Activated T-cell treated with anti-CD3 and anti-CD28 coated beads, Interleukin-2, amount 50 U/mL, for 72 hours (primary cell): ENCODE measurements at regions not wholly inside any gene's neighbourhood (a gene's known extent, or its start where the extent isn't known, plus 50 kb on each side); places are given as distances from the start of the nearest gene placed in this dataset.

Experiments
- ATAC-seq, 2 donors: fragments of 150-1000 bp; cut with Tn5 transposase; replicated peaks in 1 of 2; 2 replicates each; pipeline ENCODE4 v1.10.0; 2021; ENCODE audit warnings: moderate library complexity in 2 of 2, mild to moderate bottlenecking in 1 of 2
- DNase-seq, 2 donors: peaks; one replicate each; pipeline ENCODE4 v3.0.0; 2021 to 2022; ENCODE audit warnings: mixed read lengths in 1 of 2
- H3K27ac Mint-ChIP-seq: one replicate; pipeline ENCODE4 v1.8.0; 2022; ENCODE audit warnings: mild to moderate bottlenecking, moderate library complexity, mixed read lengths
- H3K27me3 Mint-ChIP-seq: one replicate; pipeline ENCODE4 v1.8.0; 2022; ENCODE audit warnings: low read depth, mixed read lengths
- H3K36me3 Mint-ChIP-seq, 2 donors: one replicate each; pipeline ENCODE4 v1.8.0; 2022; ENCODE audit warnings: mixed read lengths in 2 of 2, mild to moderate bottlenecking in 1 of 2; ENCODE audit not compliant: insufficient read depth in 2 of 2
- H3K4me1 Mint-ChIP-seq: one replicate; pipeline ENCODE4 v1.8.0; 2022; ENCODE audit warnings: low read depth, mixed read lengths
- H3K4me3 Mint-ChIP-seq, 2 donors: one replicate each; pipeline ENCODE4 v1.8.0; 2022; ENCODE audit warnings: mild to moderate bottlenecking in 2 of 2, mixed read lengths in 2 of 2, moderate library complexity in 2 of 2
- H3K9me3 Mint-ChIP-seq, 2 donors: one replicate each; pipeline ENCODE4 v1.8.0; 2022; ENCODE audit warnings: mixed read lengths in 2 of 2

- H3K4me3 Mint-ChIP-seq: no peak overlapping the region
- no peaks in the 10 kb centered on the region for H3K4me1 Mint-ChIP-seq
- peaks cover 0 to 3% of the 10 kb centered on the region in 2 donors for H3K9me3 Mint-ChIP-seq
- no peaks in the 10 kb centered on the region for H3K27me3 Mint-ChIP-seq
- H3K27ac Mint-ChIP-seq: no peak overlapping the region
- ATAC-seq (no peak), DNase-seq (no peak)
- H3K36me3 Mint-ChIP-seq: no peaks in the 10 kb centered on the region
Observed at GRCh38 chr2:146321175-146321574, 1523.7 kb upstream of the ACVR2A start.

GRCh38 chr2:146317959-146318358, 1526.9 kb upstream of the ACVR2A start:
- H3K4me3 Mint-ChIP-seq: no peak overlapping the region
- no peaks in the 10 kb centered on the region for H3K27me3 Mint-ChIP-seq
- ATAC-seq: no peak
- peaks cover 0 to 3% of the 10 kb centered on the region in 2 donors for H3K9me3 Mint-ChIP-seq
- no peak for DNase-seq
- H3K27ac Mint-ChIP-seq: no peak overlapping the region
- no peaks in the 10 kb centered on the region for H3K4me1 Mint-ChIP-seq
- no peaks in the 10 kb centered on the region for H3K36me3 Mint-ChIP-seq

- H3K4me3 Mint-ChIP-seq: no peak overlapping the region
- no peaks in the 10 kb centered on the region for H3K4me1 Mint-ChIP-seq
- H3K9me3 Mint-ChIP-seq: no peaks in the 10 kb centered on the region
- H3K27ac Mint-ChIP-seq: no peak overlapping the region
- H3K36me3 Mint-ChIP-seq: no peaks in the 10 kb centered on the region
- ATAC-seq (no peak), DNase-seq (no peak)
- H3K27me3 Mint-ChIP-seq: no peaks in the 10 kb centered on the region
Observed at GRCh38 chr2:146312899-146313298, 1531.9 kb upstream of the ACVR2A start.

GRCh38 chr2:146305164-146305563, 1539.7 kb upstream of the ACVR2A start:
- Mint-ChIP-seq H3K27ac (no peak overlapping the region), H3K4me1 (no peaks in the 10 kb centered on the region), H3K9me3 (peaks cover 5 to 10% of the 10 kb centered on the region in 2 donors), H3K4me3 (no peak overlapping the region), H3K27me3 (no peaks in the 10 kb centered on the region), H3K36me3 (no peaks in the 10 kb centered on the region)
- no peak for ATAC-seq
- DNase-seq: no peak

- DNase-seq (no peak), ATAC-seq (no peak)
- H3K9me3 Mint-ChIP-seq: peaks cover 14 to 20% of the 10 kb centered on the region in 2 donors
- H3K4me3 Mint-ChIP-seq: no peak overlapping the region
- H3K27ac Mint-ChIP-seq: no peak overlapping the region
- no peaks in the 10 kb centered on the region for H3K4me1 Mint-ChIP-seq
- no peaks in the 10 kb centered on the region for H3K27me3 Mint-ChIP-seq
- peaks cover 0 to 1% of the 10 kb centered on the region in 2 donors for H3K36me3 Mint-ChIP-seq
Observed at GRCh38 chr2:146301287-146301686, 1543.5 kb upstream of the ACVR2A start.

GRCh38 chr2:146295080-146295670, 1549.7 kb upstream of the ACVR2A start:
- peaks cover 15 to 16% of the 10 kb centered on the region in 2 donors for H3K9me3 Mint-ChIP-seq
- no peak for ATAC-seq

GRCh38 chr2:146287281-146287680, 1557.5 kb upstream of the ACVR2A start:
- no peak for ATAC-seq
- H3K4me1 Mint-ChIP-seq: no peaks in the 10 kb centered on the region
- H3K27ac Mint-ChIP-seq: no peak overlapping the region
- no peak overlapping the region for H3K4me3 Mint-ChIP-seq
- H3K27me3 Mint-ChIP-seq: no peaks in the 10 kb centered on the region
- no peak for DNase-seq
- H3K9me3 Mint-ChIP-seq: peaks cover 4 to 14% of the 10 kb centered on the region in 2 donors
- H3K36me3 Mint-ChIP-seq: peaks cover 1 to 4% of the 10 kb centered on the region in 2 donors

More at GRCh38 chr2:146295080-146295670, 1549.7 kb upstream of the ACVR2A start:
- Mint-ChIP-seq H3K4me3 (no peak overlapping the region), H3K4me1 (no peaks in the 10 kb centered on the region), H3K27me3 (no peaks in the 10 kb centered on the region), H3K36me3 (peaks cover 1% of the 10 kb centered on the region in 2 donors), H3K27ac (no peak overlapping the region)
- DNase-seq: no peak

GRCh38 chr2:146278881-146279280, 1565.9 kb upstream of the ACVR2A start:
- Mint-ChIP-seq H3K36me3 (no peaks in the 10 kb centered on the region), H3K4me3 (no peak overlapping the region), H3K27ac (no peak overlapping the region), H3K27me3 (no peaks in the 10 kb centered on the region), H3K9me3 (peaks cover 0 to 3% of the 10 kb centered on the region in 2 donors), H3K4me1 (no peaks in the 10 kb centered on the region)
- no peak for DNase-seq
- ATAC-seq: no peak

GRCh38 chr2:146271131-146271831, 1573.5 kb upstream of the ACVR2A start:
- Mint-ChIP-seq H3K9me3 (peaks cover 0 to 3% of the 10 kb centered on the region in 2 donors), H3K27me3 (no peaks in the 10 kb centered on the region), H3K27ac (no peak overlapping the region), H3K4me1 (no peaks in the 10 kb centered on the region), H3K4me3 (no peak overlapping the region), H3K36me3 (no peaks in the 10 kb centered on the region)
- DNase-seq (no peak), ATAC-seq (no peak)

GRCh38 chr2:146270618-146271017, 1574.2 kb upstream of the ACVR2A start:
- Mint-ChIP-seq H3K9me3 (peaks cover 0 to 3% of the 10 kb centered on the region in 2 donors), H3K27ac (no peak overlapping the region), H3K36me3 (no peaks in the 10 kb centered on the region), H3K4me1 (no peaks in the 10 kb centered on the region), H3K4me3 (no peak overlapping the region), H3K27me3 (no peaks in the 10 kb centered on the region)
- ATAC-seq (no peak), DNase-seq (no peak)

- DNase-seq (no peak), ATAC-seq (no peak)
- no peak overlapping the region for H3K4me3 Mint-ChIP-seq
- H3K27ac Mint-ChIP-seq: no peak overlapping the region
- H3K27me3 Mint-ChIP-seq: no peaks in the 10 kb centered on the region
- H3K36me3 Mint-ChIP-seq: no peaks in the 10 kb centered on the region
- no peaks in the 10 kb centered on the region for H3K4me1 Mint-ChIP-seq
- H3K9me3 Mint-ChIP-seq: peaks cover 4 to 11% of the 10 kb centered on the region in 2 donors
Observed at GRCh38 chr2:146267093-146267492, 1577.7 kb upstream of the ACVR2A start.

- H3K27ac Mint-ChIP-seq: no peak overlapping the region
- H3K9me3 Mint-ChIP-seq: peaks cover 4 to 8% of the 10 kb centered on the region in 2 donors
- no peak for DNase-seq
- H3K4me3 Mint-ChIP-seq: no peak overlapping the region
- no peaks in the 10 kb centered on the region for H3K36me3 Mint-ChIP-seq
- no peaks in the 10 kb centered on the region for H3K4me1 Mint-ChIP-seq
- H3K27me3 Mint-ChIP-seq: no peaks in the 10 kb centered on the region
- ATAC-seq: no peak
Observed at GRCh38 chr2:146265656-146266055, 1579.2 kb upstream of the ACVR2A start.

GRCh38 chr2:146262606-146263005, 1582.2 kb upstream of the ACVR2A start:
- H3K4me3 Mint-ChIP-seq: no peak overlapping the region
- H3K27ac Mint-ChIP-seq: no peak overlapping the region
- H3K4me1 Mint-ChIP-seq: no peaks in the 10 kb centered on the region
- DNase-seq (no peak), ATAC-seq (no peak)
- H3K36me3 Mint-ChIP-seq: no peaks in the 10 kb centered on the region
- peaks cover 4 to 10% of the 10 kb centered on the region in 2 donors for H3K9me3 Mint-ChIP-seq
- H3K27me3 Mint-ChIP-seq: no peaks in the 10 kb centered on the region

GRCh38 chr2:146260551-146260950, 1584.3 kb upstream of the ACVR2A start:
- H3K36me3 Mint-ChIP-seq: no peaks in the 10 kb centered on the region
- no peaks in the 10 kb centered on the region for H3K4me1 Mint-ChIP-seq
- no peak for DNase-seq
- ATAC-seq: no peak
- no peaks in the 10 kb centered on the region for H3K27me3 Mint-ChIP-seq
- H3K27ac Mint-ChIP-seq: no peak overlapping the region
- no peak overlapping the region for H3K4me3 Mint-ChIP-seq
- peaks cover 4 to 10% of the 10 kb centered on the region in 2 donors for H3K9me3 Mint-ChIP-seq
